HG03045 (cell line): ENCODE measurements at regions not wholly inside any gene's neighbourhood (a gene's known extent, or its start where the extent isn't known, plus 50 kb on each side); places are given as distances from the start of the nearest gene placed in this dataset.
"Not testable (repeated sequence)": the region's sequence is repeated elsewhere in the genome, so short reads cannot be mapped to it uniquely, and the experiment has no call there.

Experiments used
- ATAC-seq: cut with Tn5 transposase; IDR thresholded peaks from one replicate; pipeline ENCODE4 v1.9.1; 2021; ENCODE audit warnings: mild to moderate bottlenecking, moderate library complexity; ENCODE audit not compliant: unreplicated experiment

- ATAC-seq = not testable (repeated sequence)
Measured at GRCh38 chr4:27075603-27076002, 215.0 kb downstream of the STIM2 start.

- no peak for ATAC-seq
Measured at GRCh38 chr4:27078934-27079455, 218.4 kb downstream of the STIM2 start.

GRCh38 chr4:27081675-27082586 lies 221.3 kb downstream of the STIM2 start:
- peak; percentile 77 for ATAC-seq

- ATAC-seq = no peak
Measured at GRCh38 chr4:27082776-27083175, 222.1 kb downstream of the STIM2 start.

- ATAC-seq = no peak
Measured at GRCh38 chr4:27084685-27085361, 224.2 kb downstream of the STIM2 start.

GRCh38 chr4:27085396-27085795 lies 224.8 kb downstream of the STIM2 start:
- ATAC-seq = no peak

GRCh38 chr4:27087306-27088045 lies 226.8 kb downstream of the STIM2 start:
- no peak for ATAC-seq

GRCh38 chr4:27088491-27088890 lies 227.8 kb downstream of the STIM2 start:
- ATAC-seq = no peak

GRCh38 chr4:27089186-27089585 lies 228.5 kb downstream of the STIM2 start:
- ATAC-seq = no peak

GRCh38 chr4:27090406-27090805 lies 229.8 kb downstream of the STIM2 start:
- ATAC-seq = no peak

- no peak for ATAC-seq
Measured at GRCh38 chr4:27094224-27094623, 233.6 kb downstream of the STIM2 start.

- no peak for ATAC-seq
Measured at GRCh38 chr4:27094783-27095182, 234.1 kb downstream of the STIM2 start.

- no peak for ATAC-seq
Measured at GRCh38 chr4:27096142-27096824, 235.6 kb downstream of the STIM2 start.

GRCh38 chr4:27098034-27098433 lies 237.4 kb downstream of the STIM2 start:
- ATAC-seq = no peak

- no peak for ATAC-seq
Measured at GRCh38 chr4:27100713-27101112, 240.1 kb downstream of the STIM2 start.

- ATAC-seq = no peak
Measured at GRCh38 chr4:27101126-27101525, 240.5 kb downstream of the STIM2 start.

- ATAC-seq = no peak
Measured at GRCh38 chr4:27101561-27101960, 240.9 kb downstream of the STIM2 start.

- ATAC-seq = no peak
Measured at GRCh38 chr4:27111627-27112026, 251.0 kb downstream of the STIM2 start.

- ATAC-seq = no peak
Measured at GRCh38 chr4:27112587-27112986, 251.9 kb downstream of the STIM2 start.

- no peak for ATAC-seq
Measured at GRCh38 chr4:27115221-27115620, 254.6 kb downstream of the STIM2 start.

GRCh38 chr4:27117453-27117852 lies 256.8 kb downstream of the STIM2 start:
- no peak for ATAC-seq
